PC-3 (cell line): ENCODE measurements at regions not wholly inside any gene's neighbourhood (a gene's known extent, or its start where the extent isn't known, plus 50 kb on each side); places are given as distances from the start of the nearest gene placed in this dataset.

ENCODE experiments used
- ATAC-seq: fragments of 200-7000 bp; cut with Tn5 transposase; 2 replicates; pipeline ENCODE4 v1.9.1; 2020; ENCODE audit warnings: mild to moderate bottlenecking, moderate library complexity
- BruUV-seq: library from RNA; stranded (reverse); fragments of 400-500 nt; replicated peaks from 2 replicates; lab custom pipeline; 2021; lab: Mats Ljungman, UMichigan
- CTCF ChIA-PET: fragments of 300-600 bp; sonication (Branson Sonifier 250); formaldehyde crosslinking; loops from one replicate; lab custom pipeline; 2022; ENCODE audit warnings: antibody characterized with exemption; lab: Charles Lee
- POLR2A ChIA-PET: fragments of 300-600 bp; sonication (Branson Sonifier 250); formaldehyde crosslinking; loops from one replicate; lab custom pipeline; 2022; ENCODE audit warnings: antibody characterized with exemption; ENCODE audit not compliant: unreplicated experiment; lab: Charles Lee
- DNase-seq: peaks from one replicate; pipeline ENCODE4 v3.0.0-alpha.2; 2015
- H2AFZ ChIP-seq: fragments of 300-600 bp; sonication (generic); 2 replicates; pipeline ENCODE4 v1.6.0; 2016; ENCODE audit warnings: antibody characterized with exemption, low read length
- H3F3A ChIP-seq: fragments of 300-600 bp; sonication (generic); one replicate; pipeline ENCODE4 v1.6.0; 2017; ENCODE audit warnings: antibody characterized with exemption, low read length, control low read depth, mild to moderate bottlenecking; ENCODE audit not compliant: unreplicated experiment
- H3K27ac ChIP-seq: fragments of 300-600 bp; sonication (generic); 2 replicates; pipeline ENCODE4 v1.5.1; 2016; ENCODE audit warnings: mild to moderate bottlenecking, low read length
- H3K27me3 ChIP-seq: fragments of 300-600 bp; sonication (generic); 2 replicates; pipeline ENCODE4 v1.6.1; 2016; ENCODE audit warnings: low read length, mixed read lengths
- H3K36me3 ChIP-seq: fragments of 300-600 bp; sonication (generic); 2 replicates; pipeline ENCODE4 v1.6.1; 2016; ENCODE audit warnings: low read depth, mixed run types, low read length, mixed read lengths
- H3K4me1 ChIP-seq: fragments of 300-600 bp; sonication (generic); 2 replicates; pipeline ENCODE4 v1.5.1; 2016; ENCODE audit warnings: low read length; ENCODE audit not compliant: insufficient read depth
- H3K4me2 ChIP-seq: fragments of 300-600 bp; sonication (generic); 2 replicates; pipeline ENCODE4 v1.6.0; 2016; ENCODE audit warnings: low read length
- H3K4me3 ChIP-seq: fragments of 300-600 bp; sonication (generic); 2 replicates; pipeline ENCODE4 v1.5.1; 2016; ENCODE audit warnings: mild to moderate bottlenecking, low read length, mixed read lengths
- H3K79me2 ChIP-seq: fragments of 300-600 bp; sonication (generic); 2 replicates; pipeline ENCODE4 v1.6.1; 2017; ENCODE audit warnings: low read length, mixed read lengths
- H3K9ac ChIP-seq: fragments of 300-600 bp; sonication (generic); 2 replicates; pipeline ENCODE4 v1.6.0; 2016; ENCODE audit warnings: mild to moderate bottlenecking, low read length
- H3K9me2 ChIP-seq: fragments of 300-600 bp; sonication (generic); replicated peaks from 2 replicates; pipeline ENCODE4 v1.6.1; 2016; ENCODE audit warnings: mixed run types, low read length, mixed read lengths
- H3K9me3 ChIP-seq: fragments of 300-600 bp; sonication (generic); 2 replicates; pipeline ENCODE4 v1.6.1; 2016; ENCODE audit warnings: low read length, mixed read lengths
- H4K20me1 ChIP-seq: fragments of 300-600 bp; sonication (generic); 2 replicates; pipeline ENCODE4 v1.6.1; 2016; ENCODE audit warnings: low read length, mixed read lengths
- CTCF ChIP-seq: fragments of 300-600 bp; sonication (generic); conservative IDR thresholded peaks from 2 replicates; pipeline ENCODE4 v1.5.1; 2017; ENCODE audit warnings: antibody characterized with exemption, low read depth, mild to moderate bottlenecking, low read length
- EZH2 ChIP-seq: fragments of 300-600 bp; sonication (generic); IDR thresholded peaks from one replicate; pipeline ENCODE4 v1.6.1; 2017; ENCODE audit warnings: antibody characterized with exemption, mild to moderate bottlenecking, low read length; ENCODE audit not compliant: unreplicated experiment
- EZH2phosphoT487 ChIP-seq: fragments of 300-600 bp; sonication (generic); IDR thresholded peaks from 2 replicates; pipeline ENCODE4 v1.6.1; 2018; ENCODE audit warnings: mild to moderate bottlenecking, antibody characterized with exemption, low read length, borderline replicate concordance
- intact Hi-C: fragments of 100-400 bp; cut with micrococcal nuclease; formaldehyde crosslinking; loops from 2 replicates; pipeline ENCODE4 v1.9.0; 2023

GRCh38 chr3:176787506-176787905 lies 409.8 kb downstream of the TBL1XR1 start:
- Histone ChIP-seq H3K27ac (no peak overlapping the region), H3K4me2 (no peak overlapping the region), H2AFZ (no peak overlapping the region), H3K9me3 (no peaks in the 10 kb centered on the region), H3K79me2 (no peaks in the 10 kb centered on the region), H3K9me2 (no peaks in the 10 kb centered on the region), H3K27me3 (peaks cover 12% of the 10 kb centered on the region; the same call in 1 of the 2 replicates), H3K9ac (no peak overlapping the region), H3K4me1 (peaks cover 19% of the 10 kb centered on the region), H3F3A (no peaks in the 10 kb centered on the region), H3K4me3 (no peak overlapping the region), H3K36me3 (no peaks in the 10 kb centered on the region), H4K20me1 (no peaks in the 10 kb centered on the region)
- ATAC-seq: no peak
- BruUV-seq: no TSS peak
- intact Hi-C loops: no loop called here
- TF ChIP-seq EZH2 (no peak), EZH2phosphoT487 (no peak)
- DNase-seq: no peak
- POLR2A ChIA-PET: no interaction called here
- CTCF ChIA-PET: no interaction called here

DNA sequence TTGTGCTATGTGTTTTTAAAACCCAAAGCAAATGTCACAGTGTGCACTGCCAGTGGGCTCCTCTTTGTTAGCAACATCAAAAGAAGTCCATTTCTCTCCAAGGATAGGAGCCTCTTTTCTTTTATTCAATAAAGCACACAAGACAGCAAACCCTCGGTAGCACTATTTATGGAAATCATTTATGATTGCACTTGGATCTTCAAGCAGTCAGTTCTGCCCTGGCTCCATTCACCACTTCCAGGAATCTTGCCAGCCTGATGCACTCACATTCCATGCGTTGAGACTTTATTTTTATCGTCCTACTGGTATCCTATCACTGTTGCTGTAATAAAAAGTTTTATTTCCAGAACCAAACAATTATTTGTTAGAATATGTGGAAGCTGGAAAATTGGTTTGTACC lies 412.1 kb downstream of the TBL1XR1 start:
- Histone ChIP-seq H3F3A (no peaks in the 10 kb centered on the region), H3K27ac (no peak overlapping the region), H3K9ac (no peak overlapping the region), H3K79me2 (no peaks in the 10 kb centered on the region), H2AFZ (no peak overlapping the region), H3K9me2 (no peaks in the 10 kb centered on the region), H4K20me1 (no peaks in the 10 kb centered on the region), H3K27me3 (peaks cover 12% of the 10 kb centered on the region; the same call in 1 of the 2 replicates), H3K9me3 (no peaks in the 10 kb centered on the region), H3K4me3 (no peak overlapping the region), H3K4me1 (peaks cover 16% of the 10 kb centered on the region), H3K36me3 (no peaks in the 10 kb centered on the region), H3K4me2 (no peak overlapping the region)
- ATAC-seq (no peak), DNase-seq (no peak)
- ChIA-PET POLR2A (no interaction called here), CTCF (no interaction called here)
- intact Hi-C loops: no loop called here
- no TSS peak for BruUV-seq
- TF ChIP-seq EZH2 (no peak), EZH2phosphoT487 (no peak), CTCF (no peak)

DNA sequence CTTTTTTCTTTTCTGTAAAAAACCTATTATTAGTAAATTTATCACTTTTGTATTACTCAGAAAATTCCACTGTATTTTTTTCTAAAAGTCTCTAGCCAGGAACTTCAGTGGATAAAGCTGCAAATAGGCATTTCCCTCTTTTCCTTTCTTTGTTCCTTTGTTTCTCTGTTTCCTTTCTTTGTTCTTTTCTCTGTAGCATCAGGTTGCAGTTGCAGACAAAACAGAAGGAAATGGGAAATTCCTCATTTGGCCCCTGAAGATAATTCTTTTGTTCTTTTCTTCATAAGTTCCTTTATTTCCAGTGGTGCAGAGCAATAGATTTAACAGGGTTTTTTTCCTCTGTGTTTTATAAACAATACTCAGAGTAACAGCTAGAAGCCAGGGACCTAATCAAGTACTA lies 416.5 kb downstream of the TBL1XR1 start:
- no peaks in the 10 kb centered on the region for H3K4me1 ChIP-seq
- no peaks in the 10 kb centered on the region for H4K20me1 ChIP-seq
- no peak overlapping the region for H3K9ac ChIP-seq
- ATAC-seq (no peak), DNase-seq (no peak)
- H3K4me2 ChIP-seq: no peak overlapping the region
- no peak overlapping the region for H2AFZ ChIP-seq
- H3K36me3 ChIP-seq: no peaks in the 10 kb centered on the region
- no peaks in the 10 kb centered on the region for H3F3A ChIP-seq
- H3K9me3 ChIP-seq: no peaks in the 10 kb centered on the region
- no peaks in the 10 kb centered on the region for H3K79me2 ChIP-seq
- no TSS peak for BruUV-seq
- no peak for TF ChIP-seq EZH2phosphoT487
- TF ChIP-seq EZH2: no peak
- no peak for TF ChIP-seq CTCF
- intact Hi-C loops: no loop called here
- H3K27me3 ChIP-seq: peaks cover 12% of the 10 kb centered on the region; the same call in 1 of the 2 replicates
- POLR2A ChIA-PET: no interaction called here
- H3K4me3 ChIP-seq: no peak overlapping the region
- H3K9me2 ChIP-seq: no peaks in the 10 kb centered on the region
- H3K27ac ChIP-seq: no peak overlapping the region
- CTCF ChIA-PET: no interaction called here
